GM23248 (cell line): ENCODE measurements at regions not wholly inside any gene's neighbourhood (a gene's known extent, or its start where the extent isn't known, plus 50 kb on each side); places are given as distances from the start of the nearest gene placed in this dataset.

Source experiments
- EZH2 ChIP-seq: fragments of 200-600 bp; sonication (generic); IDR thresholded peaks from 2 replicates; pipeline ENCODE4 v1.6.1; 2018; ENCODE audit warnings: antibody characterized with exemption, mild to moderate bottlenecking; ENCODE audit not compliant: insufficient read depth, poor library complexity, severe bottlenecking
- EZH2phosphoT487 ChIP-seq: fragments of 200-600 bp; sonication (generic); IDR thresholded peaks from 2 replicates; pipeline ENCODE4 v1.6.1; 2018; ENCODE audit warnings: antibody characterized with exemption, moderate library complexity, mild to moderate bottlenecking, low read depth; ENCODE audit not compliant: insufficient read depth

GRCh38 chr1:182325339-182325738 lies 66.3 kb downstream of the GLUL start:
- TF ChIP-seq EZH2 (no peak), EZH2phosphoT487 (no peak)
